Mammary epithelial cell (primary cell): ENCODE measurements at regions not wholly inside any gene's neighbourhood (a gene's known extent, or its start where the extent isn't known, plus 50 kb on each side); places are given as distances from the start of the nearest gene placed in this dataset.

Experiments
- EZH2 ChIP-seq: IDR thresholded peaks from 2 replicates; pipeline ENCODE4 v1.6.1; 2012; ENCODE audit warnings: low read length, inconsistent platforms, borderline replicate concordance
- TF ChIP-seq, protein P1 (sequence below), 2 donors: IDR thresholded peaks in 1 of 2; conservative IDR thresholded peaks in 1 of 2; 2 replicates each; pipeline ENCODE4 v1.5.1; 2011 to 2012; ENCODE audit warnings: inconsistent platforms in 2 of 2, low read length in 2 of 2, mild to moderate bottlenecking in 2 of 2, control low read depth in 1 of 2, low read depth in 1 of 2; ENCODE audit not compliant: insufficient read depth in 1 of 2; ENCODE audit errors: extremely low read depth in 1 of 2

DNA sequence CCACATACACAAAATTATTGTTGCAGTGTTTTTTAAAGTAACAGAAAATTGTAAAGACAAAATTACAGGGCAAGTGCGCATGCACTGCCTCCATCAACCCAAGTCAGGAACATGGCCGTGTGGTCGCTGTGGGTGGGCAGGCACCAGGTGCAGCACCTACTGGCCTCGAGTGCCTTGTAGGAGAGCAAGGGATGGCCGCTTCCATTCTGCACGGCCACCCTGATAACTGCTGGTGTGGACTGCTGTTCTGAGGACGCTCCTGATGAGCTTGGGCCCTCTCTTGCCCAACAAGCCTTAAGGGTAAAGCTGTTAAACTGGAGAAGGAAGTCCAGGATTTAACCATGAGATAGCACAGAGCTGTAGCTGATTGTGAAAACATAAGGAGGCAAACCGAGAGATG, 124.6 kb upstream of the PPP1R9A start:
- TF ChIP-seq, protein P1, sequence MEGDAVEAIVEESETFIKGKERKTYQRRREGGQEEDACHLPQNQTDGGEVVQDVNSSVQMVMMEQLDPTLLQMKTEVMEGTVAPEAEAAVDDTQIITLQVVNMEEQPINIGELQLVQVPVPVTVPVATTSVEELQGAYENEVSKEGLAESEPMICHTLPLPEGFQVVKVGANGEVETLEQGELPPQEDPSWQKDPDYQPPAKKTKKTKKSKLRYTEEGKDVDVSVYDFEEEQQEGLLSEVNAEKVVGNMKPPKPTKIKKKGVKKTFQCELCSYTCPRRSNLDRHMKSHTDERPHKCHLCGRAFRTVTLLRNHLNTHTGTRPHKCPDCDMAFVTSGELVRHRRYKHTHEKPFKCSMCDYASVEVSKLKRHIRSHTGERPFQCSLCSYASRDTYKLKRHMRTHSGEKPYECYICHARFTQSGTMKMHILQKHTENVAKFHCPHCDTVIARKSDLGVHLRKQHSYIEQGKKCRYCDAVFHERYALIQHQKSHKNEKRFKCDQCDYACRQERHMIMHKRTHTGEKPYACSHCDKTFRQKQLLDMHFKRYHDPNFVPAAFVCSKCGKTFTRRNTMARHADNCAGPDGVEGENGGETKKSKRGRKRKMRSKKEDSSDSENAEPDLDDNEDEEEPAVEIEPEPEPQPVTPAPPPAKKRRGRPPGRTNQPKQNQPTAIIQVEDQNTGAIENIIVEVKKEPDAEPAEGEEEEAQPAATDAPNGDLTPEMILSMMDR (conservative IDR thresholded peaks at IDR 0.05 in 1 of 2, IDR thresholded peaks at IDR 0.05 in 1 of 2; ENCODE audit: extremely low read depth in 1 of 2, insufficient read depth in 1 of 2, low read depth in 1 of 2, low read length in 2 of 2) = no peak
- TF ChIP-seq EZH2 = no peak
